Mesothelial cell of epicardium (in vitro differentiated cells): ENCODE measurements at regions not wholly inside any gene's neighbourhood (a gene's known extent, or its start where the extent isn't known, plus 50 kb on each side); places are given as distances from the start of the nearest gene placed in this dataset.

Experiments used
- DNase-seq, 2 experiments: peaks; one replicate each; pipeline ENCODE4 v3.0.0; 2021; ENCODE audit warnings: low spot score in 2 of 2; ENCODE audit not compliant: unreplicated experiment in 2 of 2
- H3K27ac Mint-ChIP-seq: 2 replicates; pipeline ENCODE4 v1.8.0; 2021; ENCODE audit warnings: mixed read lengths
- H3K27me3 Mint-ChIP-seq: 2 replicates; pipeline ENCODE4 v1.8.0; 2021; ENCODE audit warnings: low read depth, mixed read lengths
- H3K36me3 Mint-ChIP-seq: 2 replicates; pipeline ENCODE4 v1.8.0; 2021; ENCODE audit warnings: mixed read lengths
- H3K4me1 Mint-ChIP-seq: 2 replicates; pipeline ENCODE4 v1.8.0; 2021; ENCODE audit warnings: mixed read lengths
- H3K4me3 Mint-ChIP-seq: 2 replicates; pipeline ENCODE4 v1.8.0; 2021; ENCODE audit warnings: mild to moderate bottlenecking, moderate library complexity, mixed read lengths
- H3K9me3 Mint-ChIP-seq: 2 replicates; pipeline ENCODE4 v1.8.0; 2021; ENCODE audit warnings: mixed read lengths
- CTCF ChIP-seq: fragments of 200-600 bp; sonication (generic); IDR thresholded peaks from one replicate; pipeline ENCODE4 v1.5.0; 2021; ENCODE audit warnings: antibody characterized with exemption; ENCODE audit not compliant: unreplicated experiment

GRCh38 chr4:58048491-58048890 is 938.3 kb upstream of the IGFBP7 start:
- no peak for DNase-seq
- Mint-ChIP-seq H3K4me1 (peaks cover 1% of the 10 kb centered on the region), H3K9me3 (peaks cover 28% of the 10 kb centered on the region), H3K27me3 (no peaks in the 10 kb centered on the region), H3K4me3 (no peak overlapping the region), H3K36me3 (peaks cover 10% of the 10 kb centered on the region), H3K27ac (no peak overlapping the region)
- no peak for TF ChIP-seq CTCF

- Mint-ChIP-seq H3K27me3 (no peaks in the 10 kb centered on the region), H3K4me1 (no peaks in the 10 kb centered on the region), H3K9me3 (peaks cover 48% of the 10 kb centered on the region), H3K4me3 (no peak overlapping the region), H3K27ac (no peak overlapping the region), H3K36me3 (peaks cover 13% of the 10 kb centered on the region)
- no peak for DNase-seq
- TF ChIP-seq CTCF, result no peak
These were observed 932.0 kb upstream of the IGFBP7 start for GRCh38 chr4:58042176-58042575.

- no peaks in the 10 kb centered on the region for H3K27me3 Mint-ChIP-seq
- H3K4me1 Mint-ChIP-seq, result peaks cover 11% of the 10 kb centered on the region
- H3K4me3 Mint-ChIP-seq, result no peak overlapping the region
- no peak overlapping the region for H3K27ac Mint-ChIP-seq
- H3K9me3 Mint-ChIP-seq, result peaks cover 10% of the 10 kb centered on the region
- H3K36me3 Mint-ChIP-seq, result no peaks in the 10 kb centered on the region
- TF ChIP-seq CTCF, result no peak
- no peak for DNase-seq
These were observed 883.8 kb upstream of the IGFBP7 start for GRCh38 chr4:57993944-57994343.

GRCh38 chr4:57989430-57989829 is 879.2 kb upstream of the IGFBP7 start:
- H3K4me3 Mint-ChIP-seq, result no peak overlapping the region
- DNase-seq, result no peak
- no peaks in the 10 kb centered on the region for H3K36me3 Mint-ChIP-seq
- no peak for TF ChIP-seq CTCF
- peaks cover 11% of the 10 kb centered on the region for H3K4me1 Mint-ChIP-seq
- H3K9me3 Mint-ChIP-seq, result peaks cover 10% of the 10 kb centered on the region
- no peaks in the 10 kb centered on the region for H3K27me3 Mint-ChIP-seq
- no peak overlapping the region for H3K27ac Mint-ChIP-seq

GRCh38 chr4:57985161-57985560 is 875.0 kb upstream of the IGFBP7 start:
- no peak for DNase-seq
- TF ChIP-seq CTCF, result no peak
- no peak overlapping the region for H3K4me3 Mint-ChIP-seq
- H3K27me3 Mint-ChIP-seq, result no peaks in the 10 kb centered on the region
- H3K4me1 Mint-ChIP-seq, result no peaks in the 10 kb centered on the region
- no peak overlapping the region for H3K27ac Mint-ChIP-seq
- no peaks in the 10 kb centered on the region for H3K36me3 Mint-ChIP-seq
- H3K9me3 Mint-ChIP-seq, result peaks cover 4% of the 10 kb centered on the region

- no peak for DNase-seq
- no peaks in the 10 kb centered on the region for H3K36me3 Mint-ChIP-seq
- TF ChIP-seq CTCF, result no peak
- no peak overlapping the region for H3K4me3 Mint-ChIP-seq
- no peak overlapping the region for H3K27ac Mint-ChIP-seq
- no peaks in the 10 kb centered on the region for H3K9me3 Mint-ChIP-seq
- H3K27me3 Mint-ChIP-seq, result no peaks in the 10 kb centered on the region
- peaks cover 9% of the 10 kb centered on the region for H3K4me1 Mint-ChIP-seq
These were observed 870.9 kb upstream of the IGFBP7 start for GRCh38 chr4:57981123-57981522.
